ENCODE measurements at regions not wholly inside any gene's neighbourhood (a gene's known extent, or its start where the extent isn't known, plus 50 kb on each side); places are given as distances from the start of the nearest gene placed in this dataset.

- DNase-seq (ENCODE audit: low spot score): no peak
- Histone ChIP-seq H3K9me3 (no peaks in the 10 kb centered on the region), H3K27ac (no peak overlapping the region), H3K27me3 (replicated peaks; ENCODE audit: insufficient read depth) (no peaks in the 10 kb centered on the region), H3K36me3 (no peaks in the 10 kb centered on the region), H3K4me3 (no peak overlapping the region), H3K4me1 (replicated peaks) (no peaks in the 10 kb centered on the region)
- 46% methylated on average over 4 of the region's 4 CpGs for WGBS
- no peak for TF ChIP-seq POLR2A (IDR thresholded peaks at IDR 0.05)
- peak in 1 of 4 experiments; percentile 10 for TF ChIP-seq CTCF (IDR thresholded peaks at IDR 0.05)
- TF ChIP-seq POLR2AphosphoS5 (IDR thresholded peaks at IDR 0.05): no peak
- intact Hi-C loops (cut with DNase I): no loop called here
These were observed 207.6 kb upstream of the CCDC150 start for GRCh38 chr2:196431957-196432356.

- no peaks in the 10 kb centered on the region for H3K27me3 ChIP-seq (replicated peaks; ENCODE audit: insufficient read depth)
- DNase-seq (ENCODE audit: low spot score): no peak
- H3K4me3 ChIP-seq: no peak overlapping the region
- no peaks in the 10 kb centered on the region for H3K36me3 ChIP-seq
- H3K4me1 ChIP-seq (replicated peaks): no peaks in the 10 kb centered on the region
- intact Hi-C loops (cut with DNase I): no loop called here
- H3K9me3 ChIP-seq: no peaks in the 10 kb centered on the region
- TF ChIP-seq CTCF (IDR thresholded peaks at IDR 0.05) (no peak), POLR2AphosphoS5 (IDR thresholded peaks at IDR 0.05) (no peak), POLR2A (IDR thresholded peaks at IDR 0.05) (no peak)
- H3K27ac ChIP-seq: no peak overlapping the region
- WGBS: 90% methylated on average over 13 of the region's 13 CpGs
These were observed 206.4 kb upstream of the CCDC150 start for GRCh38 chr2:196433116-196433515.

GRCh38 chr2:196434217-196434616 is 205.3 kb upstream of the CCDC150 start:
- 87% methylated on average over 5 of the region's 5 CpGs for WGBS
- TF ChIP-seq POLR2AphosphoS5 (IDR thresholded peaks at IDR 0.05) (no peak), CTCF (IDR thresholded peaks at IDR 0.05) (no peak), POLR2A (IDR thresholded peaks at IDR 0.05) (no peak)
- intact Hi-C loops (cut with DNase I): no loop called here

GRCh38 chr2:196435189-196435588 is 204.3 kb upstream of the CCDC150 start:
- H3K27ac ChIP-seq: no peak overlapping the region
- no peak overlapping the region for H3K4me3 ChIP-seq
- no peaks in the 10 kb centered on the region for H3K9me3 ChIP-seq
- intact Hi-C loops (cut with DNase I): no loop called here
- H3K36me3 ChIP-seq: no peaks in the 10 kb centered on the region
- H3K4me1 ChIP-seq (replicated peaks): no peaks in the 10 kb centered on the region
- no peaks in the 10 kb centered on the region for H3K27me3 ChIP-seq (replicated peaks; ENCODE audit: insufficient read depth)
- DNase-seq (ENCODE audit: low spot score): no peak
- TF ChIP-seq CTCF (IDR thresholded peaks at IDR 0.05) (no peak), POLR2AphosphoS5 (IDR thresholded peaks at IDR 0.05) (no peak), POLR2A (IDR thresholded peaks at IDR 0.05) (no peak)

More at GRCh38 chr2:196434217-196434616, 205.3 kb upstream of the CCDC150 start:
- Histone ChIP-seq H3K36me3 (no peaks in the 10 kb centered on the region), H3K27ac (no peak overlapping the region), H3K27me3 (replicated peaks; ENCODE audit: insufficient read depth) (no peaks in the 10 kb centered on the region), H3K4me1 (replicated peaks) (no peaks in the 10 kb centered on the region), H3K4me3 (no peak overlapping the region), H3K9me3 (no peaks in the 10 kb centered on the region)
- DNase-seq (ENCODE audit: low spot score): no peak

GRCh38 chr2:196437626-196438025 is 201.9 kb upstream of the CCDC150 start:
- no peak for DNase-seq (ENCODE audit: low spot score)
- H3K9me3 ChIP-seq: no peaks in the 10 kb centered on the region
- H3K27ac ChIP-seq: no peak overlapping the region
- intact Hi-C loops (cut with DNase I): no loop called here
- no peaks in the 10 kb centered on the region for H3K4me1 ChIP-seq (replicated peaks)
- no peak for TF ChIP-seq POLR2A (IDR thresholded peaks at IDR 0.05)
- TF ChIP-seq CTCF (IDR thresholded peaks at IDR 0.05): no peak
- TF ChIP-seq POLR2AphosphoS5 (IDR thresholded peaks at IDR 0.05): no peak
- H3K4me3 ChIP-seq: no peak overlapping the region
- no peaks in the 10 kb centered on the region for H3K36me3 ChIP-seq
- WGBS: 86% methylated on average over 6 of the region's 6 CpGs
- H3K27me3 ChIP-seq (replicated peaks; ENCODE audit: insufficient read depth): no peaks in the 10 kb centered on the region
